Retinal pigment epithelial cell (primary cell): ENCODE measurements at regions not wholly inside any gene's neighbourhood (a gene's known extent, or its start where the extent isn't known, plus 50 kb on each side); places are given as distances from the start of the nearest gene placed in this dataset.

Experiments used
- DNase-seq: peaks from one replicate; pipeline ENCODE4 v3.0.0-alpha.2; 2010; ENCODE audit warnings: low read depth
- H3K4me3 ChIP-seq: 2 replicates; pipeline ENCODE4 v1.5.1; 2011; ENCODE audit warnings: mild to moderate bottlenecking, low read length, control low read depth, moderate library complexity
- TF ChIP-seq, protein P1 (sequence below): conservative IDR thresholded peaks from 2 replicates; pipeline ENCODE4 v1.5.1; 2011; ENCODE audit warnings: low read depth, low read length, control low read depth, inconsistent platforms

DNA sequence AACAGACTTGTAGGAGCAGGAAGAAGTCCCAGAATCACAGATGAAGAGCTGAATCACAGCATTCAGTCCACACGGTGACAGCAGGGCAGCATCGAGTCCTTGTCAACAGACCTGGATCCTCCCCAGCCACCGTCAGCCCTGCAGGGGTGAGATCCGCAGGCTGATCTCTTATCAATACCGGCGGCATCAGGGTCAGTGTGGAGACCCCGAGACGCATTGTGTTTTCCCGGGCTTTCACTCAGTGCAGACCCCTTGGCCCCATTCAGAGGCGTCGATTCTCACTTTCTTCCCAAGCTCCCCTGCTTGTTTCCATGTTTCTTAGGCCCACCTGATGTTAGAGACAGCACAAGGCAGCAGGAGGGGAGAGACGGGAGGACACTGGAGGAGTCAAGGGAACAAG, 609.6 kb downstream of the PTPRU start:
- TF ChIP-seq, protein P1, sequence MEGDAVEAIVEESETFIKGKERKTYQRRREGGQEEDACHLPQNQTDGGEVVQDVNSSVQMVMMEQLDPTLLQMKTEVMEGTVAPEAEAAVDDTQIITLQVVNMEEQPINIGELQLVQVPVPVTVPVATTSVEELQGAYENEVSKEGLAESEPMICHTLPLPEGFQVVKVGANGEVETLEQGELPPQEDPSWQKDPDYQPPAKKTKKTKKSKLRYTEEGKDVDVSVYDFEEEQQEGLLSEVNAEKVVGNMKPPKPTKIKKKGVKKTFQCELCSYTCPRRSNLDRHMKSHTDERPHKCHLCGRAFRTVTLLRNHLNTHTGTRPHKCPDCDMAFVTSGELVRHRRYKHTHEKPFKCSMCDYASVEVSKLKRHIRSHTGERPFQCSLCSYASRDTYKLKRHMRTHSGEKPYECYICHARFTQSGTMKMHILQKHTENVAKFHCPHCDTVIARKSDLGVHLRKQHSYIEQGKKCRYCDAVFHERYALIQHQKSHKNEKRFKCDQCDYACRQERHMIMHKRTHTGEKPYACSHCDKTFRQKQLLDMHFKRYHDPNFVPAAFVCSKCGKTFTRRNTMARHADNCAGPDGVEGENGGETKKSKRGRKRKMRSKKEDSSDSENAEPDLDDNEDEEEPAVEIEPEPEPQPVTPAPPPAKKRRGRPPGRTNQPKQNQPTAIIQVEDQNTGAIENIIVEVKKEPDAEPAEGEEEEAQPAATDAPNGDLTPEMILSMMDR: no peak
- no peak for DNase-seq

DNA sequence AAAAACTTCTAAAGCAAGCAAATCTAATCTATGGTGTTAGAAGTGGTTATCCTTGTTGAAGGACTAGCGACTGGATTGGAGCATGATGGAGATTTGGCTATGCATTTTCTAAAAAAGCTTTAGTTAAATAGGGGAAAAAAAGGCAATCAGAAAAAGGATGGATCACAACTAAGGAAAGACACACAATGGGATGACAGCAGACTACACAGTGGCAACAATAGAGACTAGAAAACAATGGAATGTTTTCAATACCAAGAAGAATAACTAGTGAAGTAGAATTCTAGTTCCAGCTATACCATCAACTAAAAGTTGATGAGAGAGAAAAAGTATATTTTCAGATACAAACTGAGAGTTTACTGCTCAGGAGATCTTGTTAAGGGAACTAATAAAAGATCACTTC, 605.8 kb downstream of the PTPRU start:
- H3K4me3 ChIP-seq: no peak overlapping the region
- TF ChIP-seq, protein P1: no peak

More for the DNA sequence above, 609.6 kb downstream of the PTPRU start:
- no peak overlapping the region for H3K4me3 ChIP-seq

DNA sequence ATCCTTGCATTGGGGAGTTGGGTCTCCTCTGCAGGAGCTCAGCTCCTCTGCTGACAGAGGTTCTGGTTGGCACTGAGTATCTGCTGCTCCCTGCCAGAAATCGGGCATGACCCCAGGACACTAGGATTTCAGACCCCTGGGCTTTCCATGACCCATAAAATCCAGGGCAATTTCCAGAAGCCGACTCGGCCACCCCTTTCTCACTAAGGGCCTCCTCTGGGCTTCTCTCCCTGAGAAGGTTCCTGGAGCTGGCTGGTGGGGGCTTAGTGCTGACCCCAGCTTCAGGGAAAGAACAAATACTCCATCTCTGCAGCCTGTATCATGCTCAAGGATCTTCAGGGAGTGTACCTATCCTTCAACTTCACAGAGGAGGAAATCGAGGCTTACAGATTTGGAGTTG, 603.4 kb downstream of the PTPRU start:
- TF ChIP-seq, protein P1: no peak
- DNase-seq: no peak
- H3K4me3 ChIP-seq: no peak overlapping the region

More for the DNA sequence above, 605.8 kb downstream of the PTPRU start:
- DNase-seq: no peak

DNA sequence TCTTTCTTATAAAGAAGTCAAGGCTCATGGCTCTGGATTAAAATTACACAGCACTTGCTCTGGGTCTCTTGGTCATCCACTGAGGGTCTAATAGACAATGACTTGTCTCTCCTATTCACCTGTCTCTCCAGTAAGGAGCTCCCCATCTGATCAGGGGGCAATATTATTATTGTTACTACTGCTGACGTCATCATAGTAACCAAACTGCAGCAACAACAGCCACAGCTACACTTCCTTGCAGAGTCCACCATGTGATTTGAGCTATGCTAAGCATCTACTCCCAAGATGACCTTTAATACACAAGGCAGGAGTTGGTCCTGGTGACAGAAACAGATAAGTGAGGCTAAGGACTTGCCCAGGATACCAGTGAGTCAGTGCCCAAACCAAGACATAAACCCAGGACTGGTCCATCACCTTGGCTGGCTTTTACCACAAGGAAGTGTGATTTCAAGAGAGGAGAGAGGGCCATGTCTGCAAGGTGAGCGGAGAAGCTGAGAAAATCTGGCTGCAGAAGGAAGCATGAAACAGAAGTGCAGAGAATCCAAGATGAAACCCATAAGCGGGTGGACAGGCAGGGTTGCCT, 602.5 kb downstream of the PTPRU start:
- no peak overlapping the region for H3K4me3 ChIP-seq
- DNase-seq: no peak
- TF ChIP-seq, protein P1: no peak

DNA sequence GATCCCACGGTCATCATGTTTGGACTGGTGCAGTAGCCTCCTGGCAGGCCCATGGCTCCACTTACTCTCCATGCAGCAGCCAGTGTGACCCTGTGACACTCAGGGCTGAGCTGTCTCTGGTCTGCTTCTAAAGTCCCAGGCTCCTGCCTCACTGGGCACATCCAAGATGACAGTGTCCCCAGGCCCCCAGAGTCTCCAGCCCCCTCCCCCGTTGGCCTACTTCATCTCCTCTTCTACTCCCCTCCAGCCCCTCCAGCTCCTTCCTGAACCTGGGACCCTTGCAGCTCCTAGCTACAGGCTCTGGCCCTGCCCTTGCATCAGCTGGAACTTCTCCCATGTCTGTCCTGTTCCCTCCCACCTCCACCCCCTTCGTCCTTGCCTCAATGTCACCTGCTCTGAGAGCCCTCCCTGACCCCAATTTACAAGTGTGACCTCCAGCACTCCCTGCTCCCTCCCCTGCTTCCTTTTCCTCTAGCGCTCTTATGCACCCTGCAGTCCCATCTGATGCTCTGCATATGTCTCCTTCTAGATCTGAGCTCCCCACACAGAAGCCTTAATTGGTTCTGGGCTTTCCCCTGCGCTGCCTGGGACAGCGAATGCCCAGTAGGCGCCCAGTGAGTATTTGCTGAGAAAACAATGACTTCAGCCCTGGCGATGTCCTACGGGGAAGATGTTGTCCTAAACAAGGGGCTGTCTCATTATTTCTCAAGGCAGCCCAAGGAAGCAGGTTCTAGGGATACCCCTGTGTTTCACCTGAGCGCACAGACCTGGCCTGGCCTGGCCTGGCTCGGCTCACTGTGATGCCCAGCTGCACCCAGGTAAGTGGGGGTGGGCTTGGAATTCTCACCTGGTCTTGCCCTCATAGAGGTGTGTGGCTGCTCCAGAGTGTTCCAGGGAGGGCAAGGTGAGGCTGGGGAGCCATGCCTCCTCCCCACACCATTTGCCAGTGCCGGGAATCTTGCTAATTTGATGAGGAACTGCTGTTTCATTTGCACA, 600.6 kb downstream of the PTPRU start:
- TF ChIP-seq, protein P1: no peak
- no peak overlapping the region for H3K4me3 ChIP-seq
- DNase-seq: no peak

DNA sequence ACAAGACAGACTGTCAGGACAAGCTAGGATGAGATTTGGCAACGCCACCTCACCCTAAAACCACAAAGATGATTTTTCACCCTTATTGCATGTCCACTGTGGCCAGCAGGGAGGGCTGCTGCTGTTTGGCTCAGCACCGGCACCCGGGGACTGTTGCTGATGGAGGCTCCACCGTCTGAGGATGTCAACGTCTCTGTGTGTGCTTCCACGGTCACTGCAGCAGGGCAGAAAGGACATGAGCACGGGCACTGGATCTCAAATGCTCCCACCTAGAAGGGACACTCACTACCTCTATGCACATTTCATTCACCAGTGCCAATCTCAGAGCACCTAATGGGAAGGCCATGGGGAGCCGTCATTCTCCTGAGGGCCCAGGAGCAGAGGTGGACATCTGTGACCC, 599.6 kb downstream of the PTPRU start:
- no peak for DNase-seq
- TF ChIP-seq, protein P1: no peak
- no peak overlapping the region for H3K4me3 ChIP-seq
